Left ventricle myocardium inferior (tissue), 1 donor: ENCODE measurements at regions not wholly inside any gene's neighbourhood (a gene's known extent, or its start where the extent isn't known, plus 50 kb on each side); places are given as distances from the start of the nearest gene placed in this dataset.
"Not testable (repeated sequence)": the region's sequence is repeated elsewhere in the genome, so short reads cannot be mapped to it uniquely, and the experiment has no call there.

Experiments used
- DNase-seq: peaks from one replicate; pipeline ENCODE4 v3.0.0-alpha.2; 2020
- H3K27ac ChIP-seq: fragments of 200-600 bp; replicated peaks from 2 replicates; pipeline ENCODE4 v1.8.0; 2021
- H3K27me3 ChIP-seq: fragments of 200-600 bp; 2 replicates; pipeline ENCODE4 v1.8.0; 2021; ENCODE audit warnings: low read depth
- H3K36me3 ChIP-seq: fragments of 200-600 bp; 2 replicates; pipeline ENCODE4 v1.8.0; 2021
- H3K4me1 ChIP-seq: fragments of 200-600 bp; 2 replicates; pipeline ENCODE4 v1.8.0; 2021
- H3K4me3 ChIP-seq: fragments of 200-600 bp; 2 replicates; pipeline ENCODE4 v1.8.0; 2021; ENCODE audit warnings: mild to moderate bottlenecking, moderate library complexity
- H3K9me3 ChIP-seq: fragments of 200-600 bp; replicated peaks from 2 replicates; pipeline ENCODE4 v1.8.0; 2021
- CTCF ChIP-seq: fragments of 200-600 bp; IDR thresholded peaks from 2 replicates; pipeline ENCODE4 v1.8.0; 2021; ENCODE audit warnings: antibody characterized with exemption, mild to moderate bottlenecking, borderline replicate concordance
- intact Hi-C: fragments of 100-400 bp; cut with micrococcal nuclease; formaldehyde crosslinking; loops from one replicate; pipeline ENCODE4 v1.11.0; 2022
- donor health status: DM: no; HTN: yes; CAD: no; lungs with severe emphysema.

GRCh38 chr3:75446948-75447347 is 217.2 kb upstream of the FRG2C start:
- H3K27ac ChIP-seq, H3K4me3 ChIP-seq, H3K36me3 ChIP-seq, H3K27me3 ChIP-seq, intact Hi-C loops, DNase-seq, H3K9me3 ChIP-seq, H3K4me1 ChIP-seq: not testable (repeated sequence)

- H3K27ac ChIP-seq, H3K36me3 ChIP-seq, H3K4me3 ChIP-seq, intact Hi-C loops, H3K9me3 ChIP-seq, H3K27me3 ChIP-seq: not testable (repeated sequence)
- peak; percentile 44 for DNase-seq
- H3K4me1 ChIP-seq, result peaks cover 10% of the 10 kb centered on the region
Observed at GRCh38 chr3:75453328-75453727, 210.8 kb upstream of the FRG2C start.

DNA sequence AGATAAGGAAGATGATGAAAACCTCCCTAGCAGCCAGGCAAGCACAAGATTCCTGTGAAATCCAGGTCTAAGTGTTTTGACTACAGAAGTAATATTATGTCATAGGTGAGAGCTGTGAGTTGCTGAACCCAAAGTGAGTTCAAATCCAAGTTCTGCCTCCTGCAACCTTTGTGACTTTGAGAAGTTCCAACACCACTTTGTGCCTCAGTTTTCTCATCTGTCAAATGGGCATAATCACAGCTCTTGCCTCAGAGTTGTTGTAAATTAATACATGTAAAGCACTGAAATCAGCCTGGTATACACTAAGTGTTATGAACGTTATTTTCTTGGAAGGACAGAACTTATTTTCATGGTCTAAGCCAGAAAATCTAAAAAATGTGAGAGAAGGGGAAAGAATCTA is 210.3 kb upstream of the FRG2C start:
- H3K36me3 ChIP-seq, intact Hi-C loops, H3K27ac ChIP-seq, H3K27me3 ChIP-seq, H3K9me3 ChIP-seq, H3K4me3 ChIP-seq, DNase-seq: not testable (repeated sequence)
- H3K4me1 ChIP-seq, result peaks cover 10% of the 10 kb centered on the region

DNA sequence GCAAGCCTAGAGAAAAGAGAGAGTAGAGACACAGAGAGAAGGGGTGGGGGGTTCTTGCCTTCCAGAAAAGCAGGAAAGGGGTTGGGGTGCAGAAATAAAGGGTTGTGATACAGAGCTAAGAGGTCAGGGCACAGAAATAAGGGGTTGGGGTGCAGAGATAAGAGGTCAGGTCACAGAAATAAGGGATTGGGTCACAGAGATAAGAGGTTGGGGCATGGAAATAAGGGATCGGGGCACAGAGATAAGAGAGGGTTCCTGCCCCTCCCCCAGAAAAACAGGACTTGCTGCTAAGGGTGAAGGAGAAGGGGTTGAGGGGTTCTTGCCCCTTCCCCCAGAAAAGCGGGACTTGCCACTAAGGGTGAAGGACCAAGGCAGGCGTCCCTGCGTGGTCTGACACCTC is 189.6 kb upstream of the FRG2C start:
- H3K27me3 ChIP-seq, DNase-seq, H3K4me3 ChIP-seq, H3K4me1 ChIP-seq, H3K27ac ChIP-seq, H3K36me3 ChIP-seq, H3K9me3 ChIP-seq, intact Hi-C loops: not testable (repeated sequence)

- intact Hi-C loops, H3K4me1 ChIP-seq, H3K36me3 ChIP-seq, H3K27ac ChIP-seq, H3K9me3 ChIP-seq, H3K4me3 ChIP-seq, H3K27me3 ChIP-seq, DNase-seq: not testable (repeated sequence)
Observed at GRCh38 chr3:75496600-75496999, 167.5 kb upstream of the FRG2C start.

DNA sequence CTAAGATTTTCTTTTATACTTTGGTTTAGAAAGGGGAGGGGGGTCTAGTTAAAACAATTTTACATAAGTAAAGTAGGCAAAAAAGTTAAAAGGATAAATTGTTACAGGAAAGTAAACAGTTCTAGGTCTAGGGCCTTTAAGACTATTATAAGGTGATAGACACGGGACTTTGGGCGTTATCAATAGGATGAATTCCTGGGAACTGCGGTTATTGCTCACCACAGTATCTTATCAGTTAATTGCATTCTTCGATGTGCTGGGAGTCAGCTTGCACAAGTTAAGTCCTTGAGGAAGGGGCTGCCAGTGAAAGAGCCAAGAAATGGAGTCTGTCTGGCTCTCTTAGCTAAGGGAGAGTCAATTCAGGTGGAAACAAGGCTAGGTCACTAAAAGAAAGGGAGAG is 163.8 kb upstream of the FRG2C start:
- H3K4me1 ChIP-seq, H3K9me3 ChIP-seq, H3K36me3 ChIP-seq, intact Hi-C loops, DNase-seq, H3K4me3 ChIP-seq, H3K27me3 ChIP-seq, H3K27ac ChIP-seq: not testable (repeated sequence)

GRCh38 chr3:75502171-75502570 is 162.0 kb upstream of the FRG2C start:
- H3K27ac ChIP-seq, H3K36me3 ChIP-seq, H3K4me1 ChIP-seq, H3K27me3 ChIP-seq, intact Hi-C loops, H3K9me3 ChIP-seq, DNase-seq: not testable (repeated sequence)
- H3K4me3 ChIP-seq, result peak overlapping the region; percentile 59

DNA sequence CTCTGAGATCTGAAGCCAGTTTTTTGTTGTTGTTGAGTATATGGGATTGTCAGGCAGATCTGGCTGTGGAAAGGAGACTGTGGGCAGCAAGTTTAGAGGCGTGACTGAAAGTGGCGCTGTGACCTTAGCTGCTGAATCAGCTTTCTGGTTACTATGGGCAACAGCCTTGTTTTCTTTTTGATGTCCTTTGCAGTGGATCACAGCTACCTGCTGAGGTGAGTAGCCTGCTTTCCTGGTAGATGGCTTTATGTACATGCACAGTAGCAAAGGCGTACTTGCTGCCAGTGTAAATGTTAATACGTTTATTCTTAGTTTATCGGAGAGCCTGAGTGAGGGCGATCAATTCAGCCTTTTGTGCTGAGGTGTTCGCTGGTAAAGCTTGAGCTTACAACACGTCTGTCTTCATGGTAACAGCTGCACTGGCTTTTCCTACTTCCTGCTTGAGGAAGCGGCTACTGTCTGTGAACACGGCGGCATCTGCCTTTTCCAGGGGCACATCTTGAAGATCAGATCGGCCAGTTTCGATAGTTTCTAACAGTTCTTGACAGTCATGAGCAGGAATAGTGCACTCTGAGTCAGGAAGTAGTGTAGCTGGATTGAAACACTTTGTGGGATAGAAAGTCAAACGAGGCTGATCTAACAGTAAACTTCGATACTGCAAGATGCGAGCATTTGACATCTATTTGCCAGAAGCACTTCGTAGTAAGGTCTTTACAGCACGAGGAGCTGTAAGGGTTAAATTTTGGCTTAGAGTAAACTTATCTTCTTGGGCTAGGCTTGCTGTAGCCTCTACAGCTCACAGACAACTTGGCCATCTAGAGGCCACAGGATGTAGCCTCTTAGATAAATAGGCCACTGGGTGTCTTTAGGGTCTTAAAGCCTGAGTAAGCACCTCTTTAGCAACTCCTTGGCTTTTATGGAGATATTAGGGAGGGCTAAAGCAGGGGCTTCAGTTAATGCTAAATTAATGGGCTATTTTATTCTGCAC is 161.1 kb upstream of the FRG2C start:
- not testable (repeated sequence) for DNase-seq, H3K27ac ChIP-seq
- peak; percentile 44 for TF ChIP-seq CTCF

DNA sequence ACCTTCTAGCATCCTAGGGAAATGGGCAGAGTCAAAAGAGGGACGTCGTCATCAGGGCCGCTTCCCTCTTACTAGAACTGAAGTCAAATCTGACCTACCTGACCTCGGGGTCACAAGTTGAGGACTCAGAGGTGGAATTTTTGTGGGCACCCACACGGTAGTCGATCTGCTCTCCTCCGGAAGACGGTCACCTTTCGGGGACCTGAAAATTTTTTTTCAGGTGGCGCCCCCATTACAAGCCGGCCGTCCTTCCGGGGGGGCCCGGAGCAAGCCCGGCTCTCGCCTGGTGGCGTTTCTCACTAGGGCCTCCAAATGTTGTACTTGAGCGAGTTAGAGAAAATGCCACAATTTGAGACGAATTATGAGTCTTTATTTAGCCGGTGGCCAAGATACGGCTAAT is 157.5 kb upstream of the FRG2C start:
- no peak overlapping the region for H3K4me3 ChIP-seq
- no peaks in the 10 kb centered on the region for H3K27me3 ChIP-seq
- H3K4me1 ChIP-seq, result peaks cover 8% of the 10 kb centered on the region
- H3K36me3 ChIP-seq, result no peaks in the 10 kb centered on the region
- intact Hi-C loops, result no loop called here
- no peak overlapping the region for H3K27ac ChIP-seq
- no peak for TF ChIP-seq CTCF
- H3K9me3 ChIP-seq, result peaks cover 18% of the 10 kb centered on the region
- DNase-seq, result no peak

More for the DNA sequence above, 161.1 kb upstream of the FRG2C start:
- H3K36me3 ChIP-seq, intact Hi-C loops, H3K4me1 ChIP-seq, H3K27me3 ChIP-seq, H3K9me3 ChIP-seq: not testable (repeated sequence)
- peak overlapping the region; percentile 59 for H3K4me3 ChIP-seq

DNA sequence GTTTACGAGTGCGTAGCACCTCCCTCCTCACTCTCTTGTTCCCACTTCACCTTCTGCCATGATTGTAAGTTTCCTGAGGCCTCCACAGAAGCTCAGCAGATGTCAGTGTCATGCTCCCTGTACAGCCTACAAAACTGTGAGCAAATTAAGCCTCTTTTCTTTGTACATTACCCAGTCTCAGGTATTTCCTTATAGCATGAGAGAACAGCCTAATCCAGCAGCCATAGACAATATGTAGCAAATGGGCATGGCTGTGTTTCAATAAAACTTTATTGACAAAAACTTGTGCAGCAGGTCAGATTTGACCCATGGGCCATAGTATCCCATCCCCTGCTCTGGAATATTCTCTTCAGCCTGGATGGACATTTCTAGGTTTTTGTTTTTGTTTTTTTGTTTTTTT is 156.2 kb upstream of the FRG2C start:
- DNase-seq, H3K27ac ChIP-seq, H3K36me3 ChIP-seq, H3K4me1 ChIP-seq, H3K27me3 ChIP-seq, intact Hi-C loops, H3K4me3 ChIP-seq: not testable (repeated sequence)
- H3K9me3 ChIP-seq, result peaks cover 27% of the 10 kb centered on the region

DNA sequence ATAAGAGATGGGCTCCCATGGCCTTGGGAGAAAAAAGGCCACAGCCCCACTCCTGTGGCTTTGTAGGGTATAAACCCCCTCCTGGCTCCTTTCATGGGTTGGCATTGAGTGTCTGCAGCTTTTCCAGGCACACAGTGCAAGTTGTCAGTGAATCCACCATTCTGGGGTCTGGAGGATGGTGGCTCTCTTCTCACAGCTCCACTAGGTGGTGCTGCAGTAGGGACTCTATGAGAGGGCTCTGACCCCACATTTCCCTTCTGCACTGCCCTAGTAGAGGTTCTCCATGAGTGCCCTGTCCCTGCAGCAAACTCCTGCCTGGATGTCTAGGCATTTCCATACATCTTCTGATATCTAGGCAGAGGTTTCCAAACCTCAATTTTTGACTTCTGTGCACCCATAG is 136.5 kb upstream of the FRG2C start:
- DNase-seq, intact Hi-C loops, H3K4me1 ChIP-seq, H3K36me3 ChIP-seq, H3K4me3 ChIP-seq, H3K27ac ChIP-seq, H3K27me3 ChIP-seq: not testable (repeated sequence)
- peaks cover 13% of the 10 kb centered on the region for H3K9me3 ChIP-seq

DNA sequence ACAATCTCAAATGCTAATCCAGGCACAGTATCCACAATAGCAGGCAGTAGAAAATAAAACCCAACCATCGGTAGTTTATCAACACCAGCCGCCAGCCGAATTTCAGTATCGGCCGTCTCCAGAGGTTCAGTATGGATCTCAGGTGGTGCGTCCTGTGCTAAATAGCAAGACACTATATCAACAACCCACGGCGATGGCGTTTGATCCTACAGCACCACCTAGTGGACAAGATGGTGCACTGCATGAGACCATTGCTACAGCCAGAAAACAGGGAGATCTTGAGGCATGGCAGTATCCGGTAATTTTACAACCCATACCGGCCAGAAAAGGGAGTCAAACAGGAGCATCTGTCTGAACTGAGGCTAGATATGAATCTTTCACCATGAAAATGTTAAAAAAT is 112.0 kb upstream of the FRG2C start:
- intact Hi-C loops, H3K4me3 ChIP-seq, H3K36me3 ChIP-seq, H3K27me3 ChIP-seq, H3K9me3 ChIP-seq, H3K4me1 ChIP-seq, H3K27ac ChIP-seq, DNase-seq: not testable (repeated sequence)
